PFSK-1 (cell line): ENCODE measurements at regions not wholly inside any gene's neighbourhood (a gene's known extent, or its start where the extent isn't known, plus 50 kb on each side); places are given as distances from the start of the nearest gene placed in this dataset.

Source experiments
- POLR2AphosphoS5 ChIP-seq: IDR thresholded peaks from 2 replicates; pipeline ENCODE4 v1.6.1; 2012; ENCODE audit warnings: low read depth, mild to moderate bottlenecking, control low read depth, low read length, moderate library complexity
- SIN3A ChIP-seq: IDR thresholded peaks from 2 replicates; pipeline ENCODE4 v1.6.1; 2012; ENCODE audit warnings: mild to moderate bottlenecking, low read length, moderate library complexity, borderline replicate concordance; ENCODE audit not compliant: insufficient read depth
- TAF1 ChIP-seq: IDR thresholded peaks from 2 replicates; pipeline ENCODE4 v1.6.1; 2012; ENCODE audit warnings: low read length, control low read depth, borderline replicate concordance; ENCODE audit not compliant: insufficient read depth
- TF ChIP-seq, protein P1 (sequence below), 2 experiments: IDR thresholded peaks; 2 replicates each; pipeline versions ENCODE4 v1.6.1 to v1.8.0; 2011 to 2012; ENCODE audit warnings: low read depth in 2 of 2, low read length in 2 of 2, control low read depth in 1 of 2, inconsistent platforms in 1 of 2, mild to moderate bottlenecking in 1 of 2, moderate library complexity in 1 of 2; ENCODE audit not compliant: insufficient read depth in 1 of 2

GRCh38 chr4:97142410-97142809 lies 1000.9 kb downstream of the STPG2 start:
- TF ChIP-seq TAF1 (no peak), POLR2AphosphoS5 (no peak), SIN3A (no peak)
- TF ChIP-seq, protein P1, sequence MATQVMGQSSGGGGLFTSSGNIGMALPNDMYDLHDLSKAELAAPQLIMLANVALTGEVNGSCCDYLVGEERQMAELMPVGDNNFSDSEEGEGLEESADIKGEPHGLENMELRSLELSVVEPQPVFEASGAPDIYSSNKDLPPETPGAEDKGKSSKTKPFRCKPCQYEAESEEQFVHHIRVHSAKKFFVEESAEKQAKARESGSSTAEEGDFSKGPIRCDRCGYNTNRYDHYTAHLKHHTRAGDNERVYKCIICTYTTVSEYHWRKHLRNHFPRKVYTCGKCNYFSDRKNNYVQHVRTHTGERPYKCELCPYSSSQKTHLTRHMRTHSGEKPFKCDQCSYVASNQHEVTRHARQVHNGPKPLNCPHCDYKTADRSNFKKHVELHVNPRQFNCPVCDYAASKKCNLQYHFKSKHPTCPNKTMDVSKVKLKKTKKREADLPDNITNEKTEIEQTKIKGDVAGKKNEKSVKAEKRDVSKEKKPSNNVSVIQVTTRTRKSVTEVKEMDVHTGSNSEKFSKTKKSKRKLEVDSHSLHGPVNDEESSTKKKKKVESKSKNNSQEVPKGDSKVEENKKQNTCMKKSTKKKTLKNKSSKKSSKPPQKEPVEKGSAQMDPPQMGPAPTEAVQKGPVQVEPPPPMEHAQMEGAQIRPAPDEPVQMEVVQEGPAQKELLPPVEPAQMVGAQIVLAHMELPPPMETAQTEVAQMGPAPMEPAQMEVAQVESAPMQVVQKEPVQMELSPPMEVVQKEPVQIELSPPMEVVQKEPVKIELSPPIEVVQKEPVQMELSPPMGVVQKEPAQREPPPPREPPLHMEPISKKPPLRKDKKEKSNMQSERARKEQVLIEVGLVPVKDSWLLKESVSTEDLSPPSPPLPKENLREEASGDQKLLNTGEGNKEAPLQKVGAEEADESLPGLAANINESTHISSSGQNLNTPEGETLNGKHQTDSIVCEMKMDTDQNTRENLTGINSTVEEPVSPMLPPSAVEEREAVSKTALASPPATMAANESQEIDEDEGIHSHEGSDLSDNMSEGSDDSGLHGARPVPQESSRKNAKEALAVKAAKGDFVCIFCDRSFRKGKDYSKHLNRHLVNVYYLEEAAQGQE (IDR thresholded peaks at IDR 0.05; ENCODE audit: insufficient read depth in 1 of 2, low read depth in 2 of 2, low read length in 2 of 2) = no peak
